SK-N-SH treated with all-trans-retinoic acid at 6 μM for 48 hours (cell line): ENCODE measurements at regions not wholly inside any gene's neighbourhood (a gene's known extent, or its start where the extent isn't known, plus 50 kb on each side); places are given as distances from the start of the nearest gene placed in this dataset.

ENCODE experiments used
- ESRRG ChIP-seq: fragments of 250-450 bp; sonication (Bioruptor Pico); IDR thresholded peaks from 2 replicates; pipeline ENCODE4 v1.6.1; 2021; ENCODE audit warnings: mild to moderate bottlenecking
- RARB ChIP-seq: fragments of 250-450 bp; sonication (Bioruptor Pico); IDR thresholded peaks from 2 replicates; pipeline ENCODE4 v1.8.0; 2021; ENCODE audit warnings: mild to moderate bottlenecking, moderate library complexity
- SNAI2 ChIP-seq: fragments of 250-450 bp; sonication (Bioruptor Pico); IDR thresholded peaks from 2 replicates; pipeline ENCODE4 v1.5.0; 2020; ENCODE audit warnings: mild to moderate bottlenecking, moderate library complexity
- TCF4 ChIP-seq: fragments of 250-450 bp; sonication (Bioruptor Pico); IDR thresholded peaks from 2 replicates; pipeline ENCODE4 v1.8.0; 2021; ENCODE audit warnings: mild to moderate bottlenecking, moderate library complexity, borderline replicate concordance
- ZNF565 ChIP-seq: fragments of 450-650 bp; formaldehyde crosslinking; conservative IDR thresholded peaks from 2 replicates; pipeline ENCODE4 v1.5.0; 2020; ENCODE audit warnings: low read depth, mild to moderate bottlenecking, moderate library complexity
- TF ChIP-seq, protein P1 (sequence below): fragments of 250-450 bp; sonication (Bioruptor Pico); IDR thresholded peaks from 2 replicates; pipeline ENCODE4 v1.5.1; 2020; ENCODE audit warnings: low read depth, mild to moderate bottlenecking, moderate library complexity
- TF ChIP-seq, protein P2 (sequence below): fragments of 250-450 bp; sonication (Bioruptor Pico); IDR thresholded peaks from 2 replicates; pipeline ENCODE4 v1.8.0; 2020; ENCODE audit warnings: mild to moderate bottlenecking, moderate library complexity, borderline replicate concordance

DNA sequence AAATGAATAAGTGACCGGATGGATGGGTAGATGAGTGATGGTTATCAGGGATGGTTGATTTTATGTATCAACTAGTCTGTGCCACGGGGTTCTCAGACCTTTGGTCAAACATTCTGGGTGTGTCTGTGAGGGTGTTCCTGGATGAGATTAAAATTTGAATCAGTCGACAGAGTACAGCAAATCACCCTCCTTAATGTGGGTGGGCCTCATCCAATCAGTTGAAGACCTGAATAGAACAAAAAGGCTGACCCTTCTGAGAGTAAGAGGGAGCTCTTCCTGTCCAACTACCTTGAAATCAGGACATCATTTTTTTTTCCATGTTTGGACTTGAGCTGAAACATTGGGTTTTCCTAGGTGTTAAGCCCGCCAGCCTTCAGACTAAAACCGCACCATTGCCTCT lies 136.4 kb upstream of the ATXN1 start:
- TF ChIP-seq, protein P1, sequence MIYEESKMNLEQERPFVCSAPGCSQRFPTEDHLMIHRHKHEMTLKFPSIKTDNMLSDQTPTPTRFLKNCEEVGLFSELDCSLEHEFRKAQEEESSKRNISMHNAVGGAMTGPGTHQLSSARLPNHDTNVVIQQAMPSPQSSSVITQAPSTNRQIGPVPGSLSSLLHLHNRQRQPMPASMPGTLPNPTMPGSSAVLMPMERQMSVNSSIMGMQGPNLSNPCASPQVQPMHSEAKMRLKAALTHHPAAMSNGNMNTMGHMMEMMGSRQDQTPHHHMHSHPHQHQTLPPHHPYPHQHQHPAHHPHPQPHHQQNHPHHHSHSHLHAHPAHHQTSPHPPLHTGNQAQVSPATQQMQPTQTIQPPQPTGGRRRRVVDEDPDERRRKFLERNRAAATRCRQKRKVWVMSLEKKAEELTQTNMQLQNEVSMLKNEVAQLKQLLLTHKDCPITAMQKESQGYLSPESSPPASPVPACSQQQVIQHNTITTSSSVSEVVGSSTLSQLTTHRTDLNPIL (CRISPR knock-in tag), result no peak
- TF ChIP-seq ZNF565 (CRISPR knock-in tag) (no peak), ESRRG (CRISPR knock-in tag) (no peak), TCF4 (CRISPR knock-in tag) (no peak), RARB (CRISPR knock-in tag) (no peak), SNAI2 (CRISPR knock-in tag) (no peak)
- TF ChIP-seq, protein P2, sequence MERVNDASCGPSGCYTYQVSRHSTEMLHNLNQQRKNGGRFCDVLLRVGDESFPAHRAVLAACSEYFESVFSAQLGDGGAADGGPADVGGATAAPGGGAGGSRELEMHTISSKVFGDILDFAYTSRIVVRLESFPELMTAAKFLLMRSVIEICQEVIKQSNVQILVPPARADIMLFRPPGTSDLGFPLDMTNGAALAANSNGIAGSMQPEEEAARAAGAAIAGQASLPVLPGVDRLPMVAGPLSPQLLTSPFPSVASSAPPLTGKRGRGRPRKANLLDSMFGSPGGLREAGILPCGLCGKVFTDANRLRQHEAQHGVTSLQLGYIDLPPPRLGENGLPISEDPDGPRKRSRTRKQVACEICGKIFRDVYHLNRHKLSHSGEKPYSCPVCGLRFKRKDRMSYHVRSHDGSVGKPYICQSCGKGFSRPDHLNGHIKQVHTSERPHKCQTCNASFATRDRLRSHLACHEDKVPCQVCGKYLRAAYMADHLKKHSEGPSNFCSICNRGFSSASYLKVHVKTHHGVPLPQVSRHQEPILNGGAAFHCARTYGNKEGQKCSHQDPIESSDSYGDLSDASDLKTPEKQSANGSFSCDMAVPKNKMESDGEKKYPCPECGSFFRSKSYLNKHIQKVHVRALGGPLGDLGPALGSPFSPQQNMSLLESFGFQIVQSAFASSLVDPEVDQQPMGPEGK, result no peak
